Cardiac septum (tissue), 1 donor: ENCODE measurements at regions not wholly inside any gene's neighbourhood (a gene's known extent, or its start where the extent isn't known, plus 50 kb on each side); places are given as distances from the start of the nearest gene placed in this dataset.

Experiments
- DNase-seq: peaks from one replicate; pipeline ENCODE4 v3.0.0-alpha.2; 2020; ENCODE audit warnings: low spot score
- intact Hi-C: fragments of 100-400 bp; cut with DNase I; formaldehyde crosslinking; loops from one replicate; pipeline ENCODE4 v1.14.0; 2022
- donor health status: DM: no; HTN: no; CAD: no.

GRCh38 chr12:107423531-107423930 lies 262.1 kb upstream of the PWP1 start:
- DNase-seq: no peak
- intact Hi-C loops: no loop called here

- no peak for DNase-seq
- intact Hi-C loops: no loop called here
These were observed 256.4 kb upstream of the PWP1 start for GRCh38 chr12:107429006-107429705.

GRCh38 chr12:107431942-107432341 lies 253.7 kb upstream of the PWP1 start:
- intact Hi-C loops: no loop called here

GRCh38 chr12:107435072-107435471 lies 250.5 kb upstream of the PWP1 start:
- no peak for DNase-seq
- intact Hi-C loops: no loop called here

More at GRCh38 chr12:107431942-107432341, 253.7 kb upstream of the PWP1 start:
- no peak for DNase-seq

GRCh38 chr12:107435520-107435919 lies 250.1 kb upstream of the PWP1 start:
- no peak for DNase-seq

GRCh38 chr12:107436376-107436775 lies 249.2 kb upstream of the PWP1 start:
- intact Hi-C loops: no loop called here
- no peak for DNase-seq

More at GRCh38 chr12:107435520-107435919, 250.1 kb upstream of the PWP1 start:
- intact Hi-C loops: no loop called here

GRCh38 chr12:107436836-107437235 lies 248.8 kb upstream of the PWP1 start:
- intact Hi-C loops: no loop called here

GRCh38 chr12:107437954-107438353 lies 247.6 kb upstream of the PWP1 start:
- intact Hi-C loops: no loop called here
- DNase-seq: no peak

More at GRCh38 chr12:107436836-107437235, 248.8 kb upstream of the PWP1 start:
- DNase-seq: no peak

GRCh38 chr12:107439026-107439738 lies 246.4 kb upstream of the PWP1 start:
- intact Hi-C loops: no loop called here

GRCh38 chr12:107440606-107441005 lies 245.0 kb upstream of the PWP1 start:
- DNase-seq: no peak
- intact Hi-C loops: no loop called here

More at GRCh38 chr12:107439026-107439738, 246.4 kb upstream of the PWP1 start:
- no peak for DNase-seq

- intact Hi-C loops: no loop called here
- no peak for DNase-seq
These were observed 243.8 kb upstream of the PWP1 start for GRCh38 chr12:107441665-107442300.

- intact Hi-C loops: no loop called here
These were observed 243.1 kb upstream of the PWP1 start for GRCh38 chr12:107442326-107442987.

GRCh38 chr12:107443320-107444090 lies 242.1 kb upstream of the PWP1 start:
- intact Hi-C loops: no loop called here
- no peak for DNase-seq

More at GRCh38 chr12:107442326-107442987, 243.1 kb upstream of the PWP1 start:
- DNase-seq: no peak

- intact Hi-C loops: no loop called here
These were observed 240.8 kb upstream of the PWP1 start for GRCh38 chr12:107444771-107445170.

GRCh38 chr12:107446476-107446875 lies 239.1 kb upstream of the PWP1 start:
- intact Hi-C loops: no loop called here
- DNase-seq: no peak

More at GRCh38 chr12:107444771-107445170, 240.8 kb upstream of the PWP1 start:
- DNase-seq: no peak

GRCh38 chr12:107447336-107447735 lies 238.3 kb upstream of the PWP1 start:
- DNase-seq: no peak
- intact Hi-C loops: no loop called here

GRCh38 chr12:107448198-107448597 lies 237.4 kb upstream of the PWP1 start:
- no peak for DNase-seq
- intact Hi-C loops: no loop called here

- no peak for DNase-seq
- intact Hi-C loops: no loop called here
These were observed 235.7 kb upstream of the PWP1 start for GRCh38 chr12:107449891-107450290.

GRCh38 chr12:107450541-107450940 lies 235.1 kb upstream of the PWP1 start:
- intact Hi-C loops: no loop called here
- DNase-seq: no peak
